OCI-LY1 (cell line): ENCODE measurements at regions not wholly inside any gene's neighbourhood (a gene's known extent, or its start where the extent isn't known, plus 50 kb on each side); places are given as distances from the start of the nearest gene placed in this dataset.

ENCODE experiments used
- H2AFZ ChIP-seq: fragments of 200-600 bp; sonication (generic), shearing (Covaris generic); 2 replicates; pipeline ENCODE4 v1.6.0; 2014; ENCODE audit warnings: antibody characterized with exemption, mild to moderate bottlenecking, low read length
- H3F3A ChIP-seq: fragments of 200-600 bp; sonication (generic), shearing (Covaris generic); 2 replicates; pipeline ENCODE4 v1.6.0; 2014; ENCODE audit warnings: mild to moderate bottlenecking, antibody characterized with exemption, low read length, moderate library complexity; ENCODE audit not compliant: insufficient read depth
- H3K27ac ChIP-seq: fragments of 200-600 bp; sonication (generic); 2 replicates; pipeline ENCODE4 v1.5.1; 2014; ENCODE audit warnings: low read length, mixed run types, mild to moderate bottlenecking, low read depth; ENCODE audit not compliant: poor library complexity, severe bottlenecking
- H3K27me3 ChIP-seq: fragments of 200-600 bp; sonication (generic); 2 replicates; pipeline ENCODE4 v1.6.0; 2014; ENCODE audit warnings: antibody characterized with exemption, mild to moderate bottlenecking, low read length, moderate library complexity; ENCODE audit not compliant: insufficient read depth
- H3K36me3 ChIP-seq: fragments of 200-600 bp; sonication (generic); 2 replicates; pipeline ENCODE4 v1.6.1; 2014; ENCODE audit warnings: mild to moderate bottlenecking, antibody characterized with exemption, low read length, moderate library complexity, mixed read lengths; ENCODE audit not compliant: insufficient read depth
- H3K4me1 ChIP-seq: fragments of 200-600 bp; sonication (generic); 2 replicates; pipeline ENCODE4 v1.5.1; 2014; ENCODE audit warnings: mild to moderate bottlenecking, low read length, moderate library complexity; ENCODE audit not compliant: insufficient read depth, severe bottlenecking
- H3K4me2 ChIP-seq: fragments of 200-600 bp; sonication (generic), shearing (Covaris generic); 2 replicates; pipeline ENCODE4 v1.6.1; 2014; ENCODE audit warnings: low read length
- H3K4me3 ChIP-seq: fragments of 200-600 bp; sonication (generic); 2 replicates; pipeline ENCODE4 v1.5.1; 2014; ENCODE audit warnings: low read length, low read depth, mild to moderate bottlenecking, mixed read lengths; ENCODE audit not compliant: poor library complexity, severe bottlenecking
- H3K79me2 ChIP-seq: fragments of 200-600 bp; shearing (Covaris generic); 2 replicates; pipeline ENCODE4 v1.6.1; 2016; ENCODE audit warnings: mixed run types, low read length, mixed read lengths; ENCODE audit not compliant: insufficient read depth
- H3K9ac ChIP-seq: fragments of 200-600 bp; sonication (generic), shearing (Covaris generic); 2 replicates; pipeline ENCODE4 v1.6.1; 2014; ENCODE audit warnings: mild to moderate bottlenecking, low read length, mixed read lengths
- H3K9me2 ChIP-seq: fragments of 200-600 bp; sonication (generic), shearing (Covaris generic); 2 replicates; pipeline ENCODE4 v1.6.1; 2014; ENCODE audit warnings: low read depth, mild to moderate bottlenecking, low read length, mixed read lengths
- H3K9me3 ChIP-seq: fragments of 200-600 bp; shearing (Covaris generic); 2 replicates; pipeline ENCODE4 v1.6.1; 2014; ENCODE audit warnings: low read length, mixed read lengths
- H4K20me1 ChIP-seq: fragments of 200-600 bp; sonication (generic), shearing (Covaris generic); 2 replicates; pipeline ENCODE4 v1.6.0; 2016; ENCODE audit warnings: mild to moderate bottlenecking, low read length; ENCODE audit not compliant: insufficient read depth
- EZH2 ChIP-seq: fragments of 200-600 bp; sonication (generic), shearing (Covaris generic); IDR thresholded peaks from 2 replicates; pipeline ENCODE4 v1.8.0; 2017; ENCODE audit warnings: borderline replicate concordance, mixed run types, mild to moderate bottlenecking, antibody characterized with exemption, low read length, moderate library complexity, mixed read lengths
- TF ChIP-seq, protein P1 (sequence below): fragments of 200-600 bp; sonication (generic), shearing (Covaris generic); IDR thresholded peaks from 2 replicates; pipeline ENCODE4 v1.5.1; 2017; ENCODE audit warnings: mild to moderate bottlenecking, antibody characterized with exemption, low read length, moderate library complexity, mixed read lengths

GRCh38 chr5:121160591-121160990, 691.1 kb upstream of the FTMT start:
- TF ChIP-seq, protein P1, sequence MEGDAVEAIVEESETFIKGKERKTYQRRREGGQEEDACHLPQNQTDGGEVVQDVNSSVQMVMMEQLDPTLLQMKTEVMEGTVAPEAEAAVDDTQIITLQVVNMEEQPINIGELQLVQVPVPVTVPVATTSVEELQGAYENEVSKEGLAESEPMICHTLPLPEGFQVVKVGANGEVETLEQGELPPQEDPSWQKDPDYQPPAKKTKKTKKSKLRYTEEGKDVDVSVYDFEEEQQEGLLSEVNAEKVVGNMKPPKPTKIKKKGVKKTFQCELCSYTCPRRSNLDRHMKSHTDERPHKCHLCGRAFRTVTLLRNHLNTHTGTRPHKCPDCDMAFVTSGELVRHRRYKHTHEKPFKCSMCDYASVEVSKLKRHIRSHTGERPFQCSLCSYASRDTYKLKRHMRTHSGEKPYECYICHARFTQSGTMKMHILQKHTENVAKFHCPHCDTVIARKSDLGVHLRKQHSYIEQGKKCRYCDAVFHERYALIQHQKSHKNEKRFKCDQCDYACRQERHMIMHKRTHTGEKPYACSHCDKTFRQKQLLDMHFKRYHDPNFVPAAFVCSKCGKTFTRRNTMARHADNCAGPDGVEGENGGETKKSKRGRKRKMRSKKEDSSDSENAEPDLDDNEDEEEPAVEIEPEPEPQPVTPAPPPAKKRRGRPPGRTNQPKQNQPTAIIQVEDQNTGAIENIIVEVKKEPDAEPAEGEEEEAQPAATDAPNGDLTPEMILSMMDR = no peak
- no peak for TF ChIP-seq EZH2
- no peak overlapping the region for H3K9ac ChIP-seq
- H3K79me2 ChIP-seq = no peaks in the 10 kb centered on the region
- H3K4me3 ChIP-seq = no peak overlapping the region
- H3K27me3 ChIP-seq = no peaks in the 10 kb centered on the region
- no peaks in the 10 kb centered on the region for H3F3A ChIP-seq
- H3K27ac ChIP-seq = no peak overlapping the region
- H3K9me3 ChIP-seq = no peaks in the 10 kb centered on the region
- no peak overlapping the region for H3K4me2 ChIP-seq
- H3K9me2 ChIP-seq = no peaks in the 10 kb centered on the region
- H3K36me3 ChIP-seq = no peaks in the 10 kb centered on the region
- no peaks in the 10 kb centered on the region for H3K4me1 ChIP-seq
- H2AFZ ChIP-seq = no peak overlapping the region
- H4K20me1 ChIP-seq = no peaks in the 10 kb centered on the region

- no peaks in the 10 kb centered on the region for H4K20me1 ChIP-seq
- H3K9ac ChIP-seq = no peak overlapping the region
- no peaks in the 10 kb centered on the region for H3K27me3 ChIP-seq
- no peak overlapping the region for H3K4me3 ChIP-seq
- no peaks in the 10 kb centered on the region for H3K36me3 ChIP-seq
- no peaks in the 10 kb centered on the region for H3K9me3 ChIP-seq
- no peak overlapping the region for H3K4me2 ChIP-seq
- no peaks in the 10 kb centered on the region for H3F3A ChIP-seq
- no peak overlapping the region for H2AFZ ChIP-seq
- H3K27ac ChIP-seq = no peak overlapping the region
- TF ChIP-seq, protein P1 = no peak
- no peak for TF ChIP-seq EZH2
- no peaks in the 10 kb centered on the region for H3K9me2 ChIP-seq
- no peaks in the 10 kb centered on the region for H3K4me1 ChIP-seq
- H3K79me2 ChIP-seq = no peaks in the 10 kb centered on the region
Observed at GRCh38 chr5:121164632-121165031, 687.0 kb upstream of the FTMT start.

GRCh38 chr5:121171361-121171760, 680.3 kb upstream of the FTMT start:
- Histone ChIP-seq H3K9me2 (no peaks in the 10 kb centered on the region), H3K9ac (no peak overlapping the region), H4K20me1 (no peaks in the 10 kb centered on the region), H3K27me3 (no peaks in the 10 kb centered on the region), H3K4me2 (no peak overlapping the region), H2AFZ (no peak overlapping the region), H3K4me3 (no peak overlapping the region), H3K4me1 (no peaks in the 10 kb centered on the region), H3K36me3 (no peaks in the 10 kb centered on the region), H3K79me2 (no peaks in the 10 kb centered on the region), H3K9me3 (no peaks in the 10 kb centered on the region), H3K27ac (no peak overlapping the region), H3F3A (no peaks in the 10 kb centered on the region)
- TF ChIP-seq EZH2 = no peak
- TF ChIP-seq, protein P1 = no peak
